HEK293 (cell line): ENCODE measurements at regions not wholly inside any gene's neighbourhood (a gene's known extent, or its start where the extent isn't known, plus 50 kb on each side); places are given as distances from the start of the nearest gene placed in this dataset.

ENCODE experiments used
- CTCF ChIA-PET: fragments of 350-600 bp; formaldehyde crosslinking; extraction: SDS; loops from one replicate; lab custom pipeline; 2021; ENCODE audit warnings: antibody characterized with exemption; lab: Yijun Ruan, JAX
- POLR2A ChIA-PET: fragments of 300-600 bp; formaldehyde crosslinking; extraction: SDS; loops from one replicate; lab custom pipeline; 2020; ENCODE audit warnings: antibody characterized with exemption, inconsistent platforms; lab: Yijun Ruan, JAX
- H3K27ac ChIP-seq: fragments of 200-500 bp; sonication (Bioruptor generic); 2 replicates; pipeline ENCODE4 v1.5.1; 2014; ENCODE audit warnings: low read depth, low read length, control low read depth, inconsistent platforms; ENCODE audit errors: extremely low read depth
- H3K36me3 ChIP-seq, 2 experiments: fragments of 200-500 bp in 1 of 2; sonication (Bioruptor generic) in 1 of 2; 1 replicate in 1 of 2; 2 replicates in 1 of 2; pipeline ENCODE4 v1.5.1; 2014 to 2017; ENCODE audit warnings: inconsistent platforms in 2 of 2, low read length in 2 of 2; ENCODE audit not compliant: control insufficient read depth in 2 of 2, insufficient read depth in 1 of 2
- H3K4me1 ChIP-seq: fragments of 200-500 bp; sonication (Bioruptor generic); 2 replicates; pipeline ENCODE4 v1.5.1; 2014; ENCODE audit warnings: mild to moderate bottlenecking, low read length, inconsistent platforms; ENCODE audit not compliant: control insufficient read depth, insufficient read depth
- H3K4me3 ChIP-seq: 2 replicates; pipeline ENCODE4 v1.5.1; 2011; ENCODE audit warnings: low read depth, mild to moderate bottlenecking, control low read depth, low read length, moderate library complexity
- H3K9me3 ChIP-seq: fragments of 200-500 bp; sonication (Bioruptor generic); 2 replicates; pipeline ENCODE4 v1.5.1; 2014; ENCODE audit warnings: low read depth, low read length, inconsistent platforms; ENCODE audit not compliant: control insufficient read depth, insufficient read depth
- HIC1 ChIP-seq: fragments of 450-650 bp; formaldehyde crosslinking; IDR thresholded peaks from 2 replicates; pipeline ENCODE4 v1.5.1; 2016; ENCODE audit warnings: missing biosample characterization, missing genetic modification characterization
- HOXA7 ChIP-seq: sonication (generic); formaldehyde crosslinking; IDR thresholded peaks from 2 replicates; pipeline ENCODE4 v1.8.1; 2022; ENCODE audit warnings: missing genetic modification reagents, borderline replicate concordance
- HOXD13 ChIP-seq: sonication (generic); formaldehyde crosslinking; IDR thresholded peaks from 2 replicates; pipeline ENCODE4 v1.8.0; 2022; ENCODE audit warnings: missing genetic modification reagents, borderline replicate concordance
- KLF9 ChIP-seq: fragments of 450-650 bp; formaldehyde crosslinking; IDR thresholded peaks from 2 replicates; pipeline ENCODE4 v1.5.1; 2016; ENCODE audit warnings: missing biosample characterization, missing genetic modification characterization, low read depth
- ZBTB21 ChIP-seq: fragments of 450-650 bp; formaldehyde crosslinking; IDR thresholded peaks from 2 replicates; pipeline ENCODE4 v1.5.1; 2017; ENCODE audit warnings: missing biosample characterization, missing genetic modification characterization
- ZBTB49 ChIP-seq: fragments of 450-650 bp; formaldehyde crosslinking; IDR thresholded peaks from 2 replicates; pipeline ENCODE4 v1.5.1; 2016; ENCODE audit warnings: missing biosample characterization, missing genetic modification characterization, low read depth
- ZBTB8A ChIP-seq: fragments of 450-650 bp; formaldehyde crosslinking; IDR thresholded peaks from 2 replicates; pipeline ENCODE4 v1.5.1; 2016; ENCODE audit warnings: missing biosample characterization, missing genetic modification characterization
- ZEB2 ChIP-seq: fragments of 450-650 bp; formaldehyde crosslinking; IDR thresholded peaks from 2 replicates; pipeline ENCODE4 v1.5.1; 2016; ENCODE audit warnings: missing biosample characterization, missing genetic modification characterization
- ZNF114 ChIP-seq: fragments of 450-650 bp; formaldehyde crosslinking; IDR thresholded peaks from 2 replicates; pipeline ENCODE4 v1.5.0; 2017; ENCODE audit warnings: missing biosample characterization, missing genetic modification characterization
- ZNF132 ChIP-seq: fragments of 450-650 bp; formaldehyde crosslinking; IDR thresholded peaks from 2 replicates; pipeline ENCODE4 v1.5.1; 2017; ENCODE audit warnings: missing biosample characterization, missing genetic modification characterization, borderline replicate concordance
- ZNF155 ChIP-seq: fragments of 450-650 bp; formaldehyde crosslinking; IDR thresholded peaks from 2 replicates; pipeline ENCODE4 v1.5.1; 2016; ENCODE audit warnings: missing biosample characterization, missing genetic modification characterization
- ZNF248 ChIP-seq: fragments of 450-650 bp; formaldehyde crosslinking; IDR thresholded peaks from 2 replicates; pipeline ENCODE4 v1.5.1; 2017; ENCODE audit warnings: missing biosample characterization, missing genetic modification characterization
- ZNF335 ChIP-seq: fragments of 450-650 bp; formaldehyde crosslinking; conservative IDR thresholded peaks from 2 replicates; pipeline ENCODE4 v1.5.1; 2016; ENCODE audit warnings: missing biosample characterization, missing genetic modification characterization
- ZNF354C ChIP-seq: fragments of 450-650 bp; formaldehyde crosslinking; IDR thresholded peaks from 2 replicates; pipeline ENCODE4 v1.5.1; 2016; ENCODE audit warnings: missing biosample characterization, missing genetic modification characterization, low read depth, borderline replicate concordance
- ZNF391 ChIP-seq: fragments of 450-650 bp; formaldehyde crosslinking; IDR thresholded peaks from 2 replicates; pipeline ENCODE4 v1.5.1; 2016; ENCODE audit warnings: low read depth, missing biosample characterization, missing genetic modification characterization, borderline replicate concordance
- ZNF423 ChIP-seq: fragments of 450-650 bp; formaldehyde crosslinking; IDR thresholded peaks from 2 replicates; pipeline ENCODE4 v1.5.1; 2016; ENCODE audit warnings: missing biosample characterization, missing genetic modification characterization
- ZNF558 ChIP-seq: fragments of 450-650 bp; formaldehyde crosslinking; IDR thresholded peaks from 2 replicates; pipeline ENCODE4 v1.5.1; 2016; ENCODE audit warnings: missing biosample characterization, missing genetic modification characterization
- ZNF623 ChIP-seq: fragments of 450-650 bp; formaldehyde crosslinking; IDR thresholded peaks from 2 replicates; pipeline ENCODE4 v1.5.1; 2016; ENCODE audit warnings: missing biosample characterization, missing genetic modification characterization
- ZNF645 ChIP-seq: fragments of 450-650 bp; formaldehyde crosslinking; IDR thresholded peaks from 2 replicates; pipeline ENCODE4; 2016; ENCODE audit warnings: missing biosample characterization, missing genetic modification characterization
- ZNF701 ChIP-seq: fragments of 450-650 bp; formaldehyde crosslinking; IDR thresholded peaks from 2 replicates; pipeline ENCODE4 v1.5.1; 2016; ENCODE audit warnings: missing biosample characterization, missing genetic modification characterization
- ZNF777 ChIP-seq: fragments of 450-650 bp; formaldehyde crosslinking; IDR thresholded peaks from 2 replicates; pipeline ENCODE4 v1.5.1; 2017; ENCODE audit warnings: missing biosample characterization, missing genetic modification characterization, borderline replicate concordance
- ZNF837 ChIP-seq: fragments of 450-650 bp; formaldehyde crosslinking; IDR thresholded peaks from 2 replicates; pipeline ENCODE4 v1.5.1; 2016; ENCODE audit warnings: missing biosample characterization, missing genetic modification characterization
- ZSCAN23 ChIP-seq: fragments of 450-650 bp; formaldehyde crosslinking; IDR thresholded peaks from 2 replicates; pipeline ENCODE4 v1.5.1; 2016; ENCODE audit warnings: missing biosample characterization, missing genetic modification characterization
- TF ChIP-seq, protein P1 (sequence below): fragments of 450-650 bp; formaldehyde crosslinking; IDR thresholded peaks from 2 replicates; pipeline ENCODE4 v1.5.1; 2017; ENCODE audit warnings: missing biosample characterization, missing genetic modification characterization

DNA sequence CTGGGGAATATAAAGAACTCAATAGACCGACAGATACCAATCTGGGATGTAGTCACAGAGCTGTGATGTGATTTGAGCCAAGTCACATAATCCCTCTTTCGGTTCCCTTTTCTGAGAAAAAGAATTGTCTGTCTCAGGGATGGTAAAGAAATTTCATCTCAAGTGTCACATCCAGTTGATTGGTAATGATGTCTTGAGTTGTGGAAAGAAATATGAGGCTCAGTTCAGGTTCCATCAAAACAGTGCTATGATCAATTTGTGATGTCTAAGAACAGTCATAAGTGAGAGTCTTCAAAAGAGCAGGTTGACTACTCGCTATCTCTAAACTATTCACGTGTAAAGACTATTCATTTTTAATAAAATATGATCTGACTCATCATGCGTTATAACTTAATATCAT lies 223.3 kb downstream of the METTL4 start:
- ChIA-PET CTCF (interaction anchor here (0.6 kb wide), 1 partner anchor 194 kb away, joined by 3 read pairs; no protein-coding TSS in a partner anchor), POLR2A (no interaction called here)
- Histone ChIP-seq H3K4me3 (no peak overlapping the region), H3K9me3 (no peaks in the 10 kb centered on the region; the same call in 1 of the 2 replicates), H3K36me3 (no peaks in the 10 kb centered on the region), H3K27ac (no peak overlapping the region), H3K4me1 (no peaks in the 10 kb centered on the region)
- no peak for TF ChIP-seq ZNF777 (tag by site-specific recombination)
- no peak for TF ChIP-seq ZNF354C (tag by site-specific recombination)
- no peak for TF ChIP-seq ZNF701
- TF ChIP-seq ZNF623 (tag by site-specific recombination) = no peak
- no peak for TF ChIP-seq HOXA7
- TF ChIP-seq ZBTB21 (tag by site-specific recombination) = no peak
- TF ChIP-seq ZNF645 (tag by site-specific recombination) = no peak

- no peaks in the 10 kb centered on the region for H3K36me3 ChIP-seq
- no peaks in the 10 kb centered on the region for H3K4me1 ChIP-seq
- H3K27ac ChIP-seq = no peak overlapping the region
- CTCF ChIA-PET = interaction anchor here (1.9 kb wide), 1 partner anchor 13 kb away, joined by 7 read pairs; no protein-coding TSS in a partner anchor
- no peak overlapping the region for H3K4me3 ChIP-seq
- TF ChIP-seq ZBTB49 (tag by site-specific recombination) = no peak
- no peaks in the 10 kb centered on the region; the same call in 1 of the 2 replicates for H3K9me3 ChIP-seq
- POLR2A ChIA-PET = no interaction called here
These were observed 220.0 kb downstream of the METTL4 start for GRCh38 chr18:2351126-2351850.

GRCh38 chr18:2354292-2354691 lies 217.0 kb downstream of the METTL4 start:
- H3K36me3 ChIP-seq = no peaks in the 10 kb centered on the region
- no peak overlapping the region for H3K27ac ChIP-seq
- no peaks in the 10 kb centered on the region; the same call in 1 of the 2 replicates for H3K9me3 ChIP-seq
- H3K4me3 ChIP-seq = no peak overlapping the region
- CTCF ChIA-PET = no interaction called here
- TF ChIP-seq ZNF114 (tag by site-specific recombination) = no peak
- TF ChIP-seq ZNF837 (tag by site-specific recombination) = no peak
- no peak for TF ChIP-seq KLF9
- TF ChIP-seq ZNF155 (tag by site-specific recombination) = no peak
- no peak for TF ChIP-seq ZEB2 (tag by site-specific recombination)
- TF ChIP-seq ZNF558 (tag by site-specific recombination) = no peak
- no peak for TF ChIP-seq ZNF335
- TF ChIP-seq, protein P1, sequence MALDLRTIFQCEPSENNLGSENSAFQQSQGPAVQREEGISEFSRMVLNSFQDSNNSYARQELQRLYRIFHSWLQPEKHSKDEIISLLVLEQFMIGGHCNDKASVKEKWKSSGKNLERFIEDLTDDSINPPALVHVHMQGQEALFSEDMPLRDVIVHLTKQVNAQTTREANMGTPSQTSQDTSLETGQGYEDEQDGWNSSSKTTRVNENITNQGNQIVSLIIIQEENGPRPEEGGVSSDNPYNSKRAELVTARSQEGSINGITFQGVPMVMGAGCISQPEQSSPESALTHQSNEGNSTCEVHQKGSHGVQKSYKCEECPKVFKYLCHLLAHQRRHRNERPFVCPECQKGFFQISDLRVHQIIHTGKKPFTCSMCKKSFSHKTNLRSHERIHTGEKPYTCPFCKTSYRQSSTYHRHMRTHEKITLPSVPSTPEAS = no peak
- TF ChIP-seq ZSCAN23 (tag by site-specific recombination) = no peak
- no peak for TF ChIP-seq ZNF423 (tag by site-specific recombination)
- TF ChIP-seq ZNF391 (tag by site-specific recombination) = no peak
- TF ChIP-seq ZNF248 (tag by site-specific recombination) = no peak
- no peak for TF ChIP-seq HOXD13 (CRISPR knock-in tag)
- TF ChIP-seq ZBTB8A (tag by site-specific recombination) = no peak
- TF ChIP-seq ZNF132 (tag by site-specific recombination) = no peak
- no peak for TF ChIP-seq HIC1
- POLR2A ChIA-PET = no interaction called here
- H3K4me1 ChIP-seq = no peaks in the 10 kb centered on the region
